ENCODE measurements at regions not wholly inside any gene's neighbourhood (a gene's known extent, or its start where the extent isn't known, plus 50 kb on each side); places are given as distances from the start of the nearest gene placed in this dataset.

DNA sequence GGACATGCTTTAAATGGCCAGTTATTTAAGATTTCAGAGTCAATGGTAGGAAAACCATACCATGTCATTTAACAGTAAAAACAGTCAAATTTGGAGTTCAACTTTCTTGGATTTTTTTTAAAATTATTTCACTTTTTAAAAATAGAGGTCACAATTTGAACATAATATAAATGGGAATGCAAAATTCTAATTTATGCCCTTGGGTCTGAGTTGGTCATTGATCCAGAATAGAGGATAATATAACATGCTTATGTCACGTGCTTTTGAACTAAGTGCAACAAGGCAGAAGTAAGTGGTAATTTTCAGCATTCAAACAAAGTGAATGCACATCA lies 113.1 kb upstream of the SLC35F3 start:
- TF ChIP-seq POLR2A (IDR thresholded peaks at IDR 0.05): no peak
- TF ChIP-seq, protein P1, sequence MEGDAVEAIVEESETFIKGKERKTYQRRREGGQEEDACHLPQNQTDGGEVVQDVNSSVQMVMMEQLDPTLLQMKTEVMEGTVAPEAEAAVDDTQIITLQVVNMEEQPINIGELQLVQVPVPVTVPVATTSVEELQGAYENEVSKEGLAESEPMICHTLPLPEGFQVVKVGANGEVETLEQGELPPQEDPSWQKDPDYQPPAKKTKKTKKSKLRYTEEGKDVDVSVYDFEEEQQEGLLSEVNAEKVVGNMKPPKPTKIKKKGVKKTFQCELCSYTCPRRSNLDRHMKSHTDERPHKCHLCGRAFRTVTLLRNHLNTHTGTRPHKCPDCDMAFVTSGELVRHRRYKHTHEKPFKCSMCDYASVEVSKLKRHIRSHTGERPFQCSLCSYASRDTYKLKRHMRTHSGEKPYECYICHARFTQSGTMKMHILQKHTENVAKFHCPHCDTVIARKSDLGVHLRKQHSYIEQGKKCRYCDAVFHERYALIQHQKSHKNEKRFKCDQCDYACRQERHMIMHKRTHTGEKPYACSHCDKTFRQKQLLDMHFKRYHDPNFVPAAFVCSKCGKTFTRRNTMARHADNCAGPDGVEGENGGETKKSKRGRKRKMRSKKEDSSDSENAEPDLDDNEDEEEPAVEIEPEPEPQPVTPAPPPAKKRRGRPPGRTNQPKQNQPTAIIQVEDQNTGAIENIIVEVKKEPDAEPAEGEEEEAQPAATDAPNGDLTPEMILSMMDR (IDR thresholded peaks at IDR 0.05): no peak
